ENCODE measurements at regions not wholly inside any gene's neighbourhood (a gene's known extent, or its start where the extent isn't known, plus 50 kb on each side); places are given as distances from the start of the nearest gene placed in this dataset.

DNA sequence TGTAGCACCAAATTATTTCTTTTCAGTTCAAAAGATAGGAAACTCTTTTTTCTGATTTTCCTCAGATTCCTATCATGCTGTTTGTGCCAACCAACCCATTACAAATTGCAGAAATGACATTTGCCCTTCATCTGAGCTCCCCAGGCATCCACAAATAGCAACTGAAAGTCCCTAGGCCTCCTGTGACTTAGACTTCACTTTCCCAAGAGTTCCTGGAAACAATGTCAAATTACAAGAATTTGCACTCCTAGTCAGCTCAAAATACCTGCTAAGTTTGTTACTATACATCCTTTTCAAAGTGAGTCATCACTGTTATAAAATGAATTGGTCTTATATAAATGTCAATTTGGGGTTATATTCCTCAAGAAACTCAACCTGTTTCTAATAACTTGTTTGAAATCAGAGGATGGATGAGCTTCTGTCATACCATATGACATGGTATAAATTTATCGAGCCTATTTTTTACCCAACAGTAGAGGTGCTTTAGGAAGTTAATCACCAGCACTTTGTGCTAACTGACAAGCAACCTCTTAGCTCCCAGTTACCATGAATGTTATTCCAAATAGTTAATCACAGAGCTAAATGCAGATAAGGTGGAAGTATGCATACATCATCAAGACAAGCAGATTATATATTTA is 256.5 kb downstream of the HACE1 start:
- TF ChIP-seq, protein P1, sequence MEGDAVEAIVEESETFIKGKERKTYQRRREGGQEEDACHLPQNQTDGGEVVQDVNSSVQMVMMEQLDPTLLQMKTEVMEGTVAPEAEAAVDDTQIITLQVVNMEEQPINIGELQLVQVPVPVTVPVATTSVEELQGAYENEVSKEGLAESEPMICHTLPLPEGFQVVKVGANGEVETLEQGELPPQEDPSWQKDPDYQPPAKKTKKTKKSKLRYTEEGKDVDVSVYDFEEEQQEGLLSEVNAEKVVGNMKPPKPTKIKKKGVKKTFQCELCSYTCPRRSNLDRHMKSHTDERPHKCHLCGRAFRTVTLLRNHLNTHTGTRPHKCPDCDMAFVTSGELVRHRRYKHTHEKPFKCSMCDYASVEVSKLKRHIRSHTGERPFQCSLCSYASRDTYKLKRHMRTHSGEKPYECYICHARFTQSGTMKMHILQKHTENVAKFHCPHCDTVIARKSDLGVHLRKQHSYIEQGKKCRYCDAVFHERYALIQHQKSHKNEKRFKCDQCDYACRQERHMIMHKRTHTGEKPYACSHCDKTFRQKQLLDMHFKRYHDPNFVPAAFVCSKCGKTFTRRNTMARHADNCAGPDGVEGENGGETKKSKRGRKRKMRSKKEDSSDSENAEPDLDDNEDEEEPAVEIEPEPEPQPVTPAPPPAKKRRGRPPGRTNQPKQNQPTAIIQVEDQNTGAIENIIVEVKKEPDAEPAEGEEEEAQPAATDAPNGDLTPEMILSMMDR (IDR thresholded peaks at IDR 0.05) = no peak
- no peak for TF ChIP-seq POLR2AphosphoS5 (IDR thresholded peaks at IDR 0.05; ENCODE audit: low read depth, low read length)
- TF ChIP-seq SIN3A (IDR thresholded peaks at IDR 0.05; ENCODE audit: borderline replicate concordance, insufficient read depth, low read depth, low read length) = no peak

All from Panc1 (cell line).